Erythroblast (primary cell): ENCODE measurements at regions not wholly inside any gene's neighbourhood (a gene's known extent, or its start where the extent isn't known, plus 50 kb on each side); places are given as distances from the start of the nearest gene placed in this dataset.
"Not testable (repeated sequence)": the region's sequence is repeated elsewhere in the genome, so short reads cannot be mapped to it uniquely, and the experiment has no call there.

Experiments
- GATA1 ChIP-seq: IDR thresholded peaks from 2 replicates; pipeline ENCODE4 v1.6.1; 2011; ENCODE audit warnings: low read depth, mild to moderate bottlenecking, control low read depth, low read length, moderate library complexity
- POLR2A ChIP-seq: IDR thresholded peaks from 2 replicates; pipeline ENCODE4 v1.6.1; 2011; ENCODE audit warnings: mild to moderate bottlenecking, low read length

- TF ChIP-seq POLR2A, GATA1: not testable (repeated sequence)
Measured at GRCh38 chr9:75362446-75362845, 274.1 kb downstream of the OSTF1 start.
